Activated naive CD8-positive, alpha-beta T cell treated with anti-CD3 and anti-CD28 coated beads for 36 hours (primary cell): ENCODE measurements at regions not wholly inside any gene's neighbourhood (a gene's known extent, or its start where the extent isn't known, plus 50 kb on each side); places are given as distances from the start of the nearest gene placed in this dataset.

Experiments used
- DNase-seq: peaks from one replicate; pipeline ENCODE4 v3.0.0; 2021
- H3K27ac Mint-ChIP-seq: one replicate; pipeline ENCODE4 v1.8.0; 2022; ENCODE audit warnings: mild to moderate bottlenecking, moderate library complexity, mixed read lengths
- H3K27me3 Mint-ChIP-seq: one replicate; pipeline ENCODE4 v1.8.0; 2022; ENCODE audit warnings: mild to moderate bottlenecking, mixed read lengths
- H3K36me3 Mint-ChIP-seq: one replicate; pipeline ENCODE4 v1.8.0; 2021; ENCODE audit warnings: mild to moderate bottlenecking, mixed read lengths
- H3K4me1 Mint-ChIP-seq: one replicate; pipeline ENCODE4 v1.8.0; 2021; ENCODE audit warnings: mixed read lengths
- H3K4me3 Mint-ChIP-seq: one replicate; pipeline ENCODE4 v1.8.0; 2022; ENCODE audit warnings: mild to moderate bottlenecking, moderate library complexity, mixed read lengths
- H3K9me3 Mint-ChIP-seq: one replicate; pipeline ENCODE4 v1.8.0; 2022; ENCODE audit warnings: mixed read lengths

DNA sequence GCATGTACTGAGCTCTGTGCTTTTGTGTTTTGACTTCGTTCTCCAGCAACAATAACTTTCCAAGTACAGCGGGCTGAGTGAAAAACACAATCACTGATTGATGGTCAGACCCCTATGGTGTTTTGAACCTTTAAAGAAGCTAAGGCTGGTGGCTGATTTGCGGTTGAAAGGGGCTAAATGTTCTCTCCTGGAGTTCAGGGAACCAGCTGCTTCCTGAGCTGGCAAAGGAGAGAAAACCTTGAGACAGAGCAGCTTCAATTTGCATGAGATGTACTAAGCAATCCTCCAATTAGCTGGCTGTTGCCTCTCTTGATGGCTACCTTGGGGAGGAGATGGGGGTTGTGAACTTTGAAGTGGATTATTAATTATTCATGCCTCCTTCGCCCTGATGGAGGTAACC, 546.7 kb upstream of the SEL1L start:
- DNase-seq = no peak
- Mint-ChIP-seq H3K9me3 (peaks cover 8% of the 10 kb centered on the region), H3K4me3 (no peak overlapping the region), H3K4me1 (no peaks in the 10 kb centered on the region), H3K36me3 (no peaks in the 10 kb centered on the region), H3K27me3 (no peaks in the 10 kb centered on the region), H3K27ac (no peak overlapping the region)

DNA sequence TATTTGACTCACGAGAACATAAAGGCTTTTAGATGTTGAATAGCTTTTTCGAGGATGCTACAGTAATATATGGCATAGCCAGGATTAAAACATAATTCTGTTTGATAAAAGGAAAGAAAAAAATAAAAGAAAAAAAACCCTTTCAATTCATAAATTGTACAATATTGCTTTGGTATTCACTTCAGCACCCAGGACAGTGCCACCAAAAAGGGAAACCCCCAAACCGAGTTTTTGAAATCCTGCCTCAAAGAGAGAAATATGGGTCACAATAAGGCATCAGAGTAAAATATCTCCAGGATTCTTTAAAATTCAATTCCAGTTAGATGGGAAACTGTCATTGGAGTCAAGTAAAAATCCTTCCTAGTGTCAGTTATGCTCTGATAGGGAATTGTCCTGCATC, 551.2 kb upstream of the SEL1L start:
- H3K4me1 Mint-ChIP-seq = no peaks in the 10 kb centered on the region
- no peak for DNase-seq
- H3K27me3 Mint-ChIP-seq = no peaks in the 10 kb centered on the region
- H3K9me3 Mint-ChIP-seq = peaks cover 3% of the 10 kb centered on the region
- no peaks in the 10 kb centered on the region for H3K36me3 Mint-ChIP-seq
- H3K4me3 Mint-ChIP-seq = no peak overlapping the region
- H3K27ac Mint-ChIP-seq = no peak overlapping the region

DNA sequence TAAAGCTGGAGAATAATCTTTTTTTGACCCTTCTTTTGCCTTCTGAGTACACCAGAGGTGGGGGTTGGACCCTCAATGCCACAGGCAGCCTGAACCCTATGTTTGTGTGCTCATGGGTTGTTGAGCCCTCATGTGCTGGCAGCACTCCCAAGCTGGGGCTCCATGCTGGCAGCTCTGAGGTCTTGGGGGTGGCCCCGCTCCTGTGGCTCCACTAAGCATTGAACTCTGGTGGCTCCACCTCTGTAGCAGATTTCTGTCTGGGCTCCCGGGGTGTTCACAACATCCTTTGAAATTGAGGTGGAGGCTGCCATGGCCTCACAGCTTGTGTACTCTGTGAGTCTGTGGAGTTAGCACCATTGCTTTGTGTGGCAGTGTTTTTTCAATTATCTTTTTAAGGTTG, 557.4 kb upstream of the SEL1L start:
- DNase-seq = no peak
- Mint-ChIP-seq H3K36me3 (no peaks in the 10 kb centered on the region), H3K4me3 (no peak overlapping the region), H3K27me3 (no peaks in the 10 kb centered on the region), H3K4me1 (no peaks in the 10 kb centered on the region), H3K9me3 (peaks cover 3% of the 10 kb centered on the region), H3K27ac (no peak overlapping the region)

DNA sequence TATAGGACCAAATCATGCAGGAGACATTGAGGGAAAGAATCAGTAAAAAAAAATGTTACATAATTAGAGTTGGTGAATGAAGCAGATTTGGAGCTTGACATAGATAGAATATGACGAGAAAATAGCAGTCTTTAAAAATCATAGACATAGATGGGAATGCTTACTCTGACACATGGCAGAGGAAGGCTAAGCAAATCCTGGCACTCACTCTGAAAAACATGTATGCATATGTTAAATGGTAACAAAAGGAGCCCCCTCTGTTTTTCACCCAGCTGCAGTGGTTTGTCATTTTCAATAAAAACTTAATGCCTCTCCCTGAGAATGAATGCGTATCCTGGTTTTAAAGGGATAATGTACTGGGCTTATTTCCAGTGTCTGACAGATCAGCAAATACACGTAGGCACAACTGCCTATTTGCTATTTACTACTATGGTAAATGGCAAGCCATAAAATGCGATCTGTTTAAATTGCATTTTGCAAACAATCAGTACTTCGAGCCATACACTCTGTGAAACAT, 561.2 kb upstream of the SEL1L start:
- H3K4me1 Mint-ChIP-seq = no peaks in the 10 kb centered on the region
- H3K9me3 Mint-ChIP-seq = peaks cover 2% of the 10 kb centered on the region
- no peaks in the 10 kb centered on the region for H3K27me3 Mint-ChIP-seq
- no peak overlapping the region for H3K27ac Mint-ChIP-seq
- no peak for DNase-seq
- H3K4me3 Mint-ChIP-seq = no peak overlapping the region
- H3K36me3 Mint-ChIP-seq = no peaks in the 10 kb centered on the region

DNA sequence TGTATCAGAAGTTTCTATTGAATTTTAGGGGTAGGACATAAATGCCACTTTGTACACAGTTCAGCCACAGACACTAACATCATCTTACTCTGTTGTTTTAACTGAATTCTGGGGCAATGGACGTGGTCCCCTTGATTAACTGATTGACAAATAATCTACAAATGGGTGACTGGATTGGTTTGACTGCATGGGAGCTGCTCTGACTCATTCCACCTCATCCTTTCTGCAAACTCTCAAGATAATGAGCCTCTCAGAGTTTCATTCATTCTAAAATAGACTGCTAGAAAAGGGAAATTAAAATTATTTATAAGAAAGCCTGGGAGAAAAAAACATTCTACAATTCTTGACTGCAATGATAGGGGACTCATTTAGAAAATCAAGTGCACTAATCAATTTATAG, 570.4 kb upstream of the SEL1L start:
- H3K27ac Mint-ChIP-seq = no peak overlapping the region
- no peaks in the 10 kb centered on the region for H3K27me3 Mint-ChIP-seq
- no peaks in the 10 kb centered on the region for H3K36me3 Mint-ChIP-seq
- DNase-seq = no peak
- H3K4me3 Mint-ChIP-seq = no peak overlapping the region
- H3K9me3 Mint-ChIP-seq = peaks cover 6% of the 10 kb centered on the region
- H3K4me1 Mint-ChIP-seq = no peaks in the 10 kb centered on the region

DNA sequence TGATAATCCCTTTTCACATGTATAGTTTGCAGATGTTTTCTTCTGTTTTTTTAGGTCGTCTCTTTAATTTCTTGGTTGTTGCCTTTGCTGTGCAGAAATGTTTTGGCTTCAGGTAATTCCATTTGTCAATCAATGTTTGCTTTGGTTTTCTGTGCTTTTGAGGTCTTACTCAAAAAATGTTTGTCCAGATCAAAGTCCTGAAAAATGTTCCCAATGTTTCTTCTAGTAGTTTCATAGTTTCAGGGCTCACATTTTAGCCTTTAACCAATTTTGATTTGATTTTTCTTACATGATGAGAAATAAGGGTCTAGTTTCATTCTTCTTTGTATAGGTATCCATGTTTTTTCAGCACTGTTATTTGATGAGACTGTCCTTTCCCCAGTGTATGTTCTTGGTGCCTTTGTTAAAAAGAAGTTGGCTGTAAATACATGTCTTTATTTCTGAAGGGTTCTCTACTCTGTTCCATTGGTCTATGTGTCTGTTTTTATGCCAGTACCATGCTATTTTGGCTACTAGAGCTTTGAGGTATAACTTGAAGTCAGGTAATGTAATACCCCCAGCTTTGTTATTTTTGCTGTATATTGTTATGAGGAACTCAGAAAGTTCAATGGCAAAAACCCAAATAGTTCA, 578.7 kb upstream of the SEL1L start:
- DNase-seq = no peak
- H3K27ac Mint-ChIP-seq = no peak overlapping the region
- H3K36me3 Mint-ChIP-seq = no peaks in the 10 kb centered on the region
- no peak overlapping the region for H3K4me3 Mint-ChIP-seq
- H3K27me3 Mint-ChIP-seq = no peaks in the 10 kb centered on the region
- no peaks in the 10 kb centered on the region for H3K4me1 Mint-ChIP-seq
- peaks cover 3% of the 10 kb centered on the region for H3K9me3 Mint-ChIP-seq

DNA sequence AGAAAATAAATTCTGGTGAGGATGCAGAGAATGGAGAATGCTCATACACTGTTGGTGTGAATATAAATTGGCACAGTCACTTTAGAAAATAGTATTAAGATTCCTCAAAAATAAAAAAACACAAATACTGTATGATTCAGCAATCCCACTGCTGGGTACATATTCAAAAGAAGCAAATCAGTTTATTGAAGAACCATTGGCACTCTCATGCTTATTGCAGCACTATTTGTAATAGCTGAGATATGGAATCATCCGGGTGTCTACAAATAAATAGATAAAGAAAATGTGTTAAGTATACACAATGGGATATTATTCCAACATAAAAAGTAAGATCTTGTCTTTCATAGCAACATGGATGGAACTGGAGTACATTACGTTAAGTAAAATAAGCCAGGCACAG, 579.4 kb upstream of the SEL1L start:
- Mint-ChIP-seq H3K36me3 (no peaks in the 10 kb centered on the region), H3K4me1 (no peaks in the 10 kb centered on the region), H3K27me3 (no peaks in the 10 kb centered on the region), H3K4me3 (no peak overlapping the region), H3K27ac (no peak overlapping the region), H3K9me3 (peaks cover 3% of the 10 kb centered on the region)
- no peak for DNase-seq

DNA sequence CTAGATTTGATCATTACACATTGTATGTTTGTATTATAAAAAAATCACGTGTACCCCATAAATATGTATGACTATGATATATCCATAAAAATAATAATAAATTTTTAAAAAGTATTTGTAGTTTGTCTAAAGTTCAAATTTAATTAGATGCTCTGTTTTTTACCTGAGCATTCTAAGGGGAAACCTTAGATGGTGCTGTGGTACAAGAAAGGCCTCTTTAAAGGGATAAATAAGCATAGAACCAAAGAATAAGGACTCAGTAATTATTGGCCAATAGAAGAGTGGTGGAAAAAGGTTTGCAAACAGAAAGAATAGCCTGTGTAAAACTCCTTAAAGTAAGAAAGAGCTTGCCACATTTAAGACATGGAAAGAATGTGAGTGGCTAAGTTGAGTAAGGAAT, 580.1 kb upstream of the SEL1L start:
- Mint-ChIP-seq H3K9me3 (peaks cover 3% of the 10 kb centered on the region), H3K4me3 (no peak overlapping the region), H3K4me1 (no peaks in the 10 kb centered on the region), H3K27me3 (no peaks in the 10 kb centered on the region), H3K36me3 (no peaks in the 10 kb centered on the region), H3K27ac (no peak overlapping the region)
- DNase-seq = no peak

DNA sequence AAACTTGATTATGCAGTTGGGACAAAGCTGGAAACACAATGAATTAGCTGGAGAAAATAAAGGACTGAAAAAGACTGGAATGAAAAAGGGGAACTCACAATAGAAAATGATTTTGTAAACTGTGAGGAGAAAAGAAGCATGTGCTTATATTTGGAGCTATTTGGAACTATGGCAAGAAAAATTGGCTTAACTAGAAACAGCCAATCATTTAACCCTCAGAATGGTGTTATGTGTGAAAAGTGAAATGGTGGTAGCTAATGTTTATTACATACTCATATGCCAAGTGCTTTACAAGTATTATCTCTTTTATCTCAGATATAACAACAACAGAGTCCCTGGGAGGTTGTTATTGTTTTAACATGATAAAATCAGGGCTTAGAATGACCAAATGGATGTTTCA, 583.1 kb upstream of the SEL1L start:
- H3K4me3 Mint-ChIP-seq = no peak overlapping the region
- no peaks in the 10 kb centered on the region for H3K27me3 Mint-ChIP-seq
- H3K9me3 Mint-ChIP-seq = peaks cover 2% of the 10 kb centered on the region
- H3K27ac Mint-ChIP-seq = no peak overlapping the region
- H3K4me1 Mint-ChIP-seq = no peaks in the 10 kb centered on the region
- no peaks in the 10 kb centered on the region for H3K36me3 Mint-ChIP-seq
- DNase-seq = no peak

DNA sequence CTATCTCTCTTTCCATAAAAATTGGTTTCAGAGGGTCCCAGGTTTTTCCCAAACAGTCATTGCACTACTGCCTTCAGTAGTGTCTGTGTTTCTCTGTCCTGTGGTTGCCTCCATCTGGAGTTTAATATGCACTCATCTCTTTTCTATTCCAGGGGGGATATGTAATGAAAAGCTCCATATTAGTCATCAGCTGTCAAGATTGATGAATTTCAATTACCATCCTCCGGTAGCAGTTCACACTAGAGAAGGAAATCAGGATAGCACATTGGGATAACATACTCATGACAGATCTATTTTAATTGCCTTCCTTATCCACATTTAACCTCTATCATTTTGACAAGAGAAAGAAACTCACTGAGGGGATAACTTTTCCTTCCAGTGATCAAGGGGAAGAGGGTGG, 589.0 kb upstream of the SEL1L start:
- Mint-ChIP-seq H3K4me1 (no peaks in the 10 kb centered on the region), H3K27ac (no peak overlapping the region), H3K36me3 (no peaks in the 10 kb centered on the region), H3K27me3 (no peaks in the 10 kb centered on the region), H3K4me3 (no peak overlapping the region), H3K9me3 (no peaks in the 10 kb centered on the region)
- no peak for DNase-seq

DNA sequence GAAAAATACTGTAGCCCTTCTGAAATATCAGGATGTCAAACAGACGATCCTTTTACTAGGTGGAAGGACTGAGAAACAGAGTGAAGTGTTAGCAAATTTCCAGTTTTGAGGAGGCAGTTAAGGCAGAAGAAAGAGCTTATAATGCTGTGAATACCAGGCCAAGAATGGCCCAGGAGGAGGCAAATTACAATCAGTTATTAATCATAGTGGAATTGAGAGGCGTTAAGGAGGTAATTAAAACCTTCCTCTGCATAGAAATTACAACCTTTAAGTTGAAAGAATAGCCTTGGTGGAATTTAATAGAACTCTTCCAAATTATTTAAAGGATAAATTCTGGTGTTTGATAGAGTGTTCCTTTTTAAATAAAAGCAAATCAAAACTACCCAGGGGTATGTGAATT, 590.9 kb upstream of the SEL1L start:
- no peak for DNase-seq
- H3K4me3 Mint-ChIP-seq = no peak overlapping the region
- no peak overlapping the region for H3K27ac Mint-ChIP-seq
- H3K27me3 Mint-ChIP-seq = no peaks in the 10 kb centered on the region
- H3K9me3 Mint-ChIP-seq = peaks cover 1% of the 10 kb centered on the region
- H3K36me3 Mint-ChIP-seq = no peaks in the 10 kb centered on the region
- no peaks in the 10 kb centered on the region for H3K4me1 Mint-ChIP-seq

DNA sequence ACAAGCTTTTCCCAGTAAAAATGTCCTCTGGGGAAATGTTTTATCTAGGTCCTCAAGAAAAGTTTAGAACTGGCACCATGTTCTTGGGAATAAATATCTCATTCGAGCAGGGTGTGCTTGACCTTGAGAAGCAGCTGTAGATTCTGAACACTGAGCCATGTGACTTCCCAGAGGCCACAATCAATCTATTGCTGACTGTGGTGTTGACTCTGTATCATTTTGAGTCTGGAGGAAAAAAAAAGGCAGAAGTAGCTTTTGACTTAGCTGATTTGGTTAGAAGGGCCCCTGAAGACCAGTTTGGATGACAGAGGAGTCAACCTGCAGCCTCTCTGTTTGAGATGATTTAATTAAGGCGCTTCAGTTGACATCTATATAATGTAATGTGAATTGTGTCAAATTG, 592.4 kb upstream of the SEL1L start:
- no peak overlapping the region for H3K4me3 Mint-ChIP-seq
- H3K27ac Mint-ChIP-seq = no peak overlapping the region
- peaks cover 1% of the 10 kb centered on the region for H3K9me3 Mint-ChIP-seq
- DNase-seq = no peak
- no peaks in the 10 kb centered on the region for H3K36me3 Mint-ChIP-seq
- H3K4me1 Mint-ChIP-seq = no peaks in the 10 kb centered on the region
- no peaks in the 10 kb centered on the region for H3K27me3 Mint-ChIP-seq

DNA sequence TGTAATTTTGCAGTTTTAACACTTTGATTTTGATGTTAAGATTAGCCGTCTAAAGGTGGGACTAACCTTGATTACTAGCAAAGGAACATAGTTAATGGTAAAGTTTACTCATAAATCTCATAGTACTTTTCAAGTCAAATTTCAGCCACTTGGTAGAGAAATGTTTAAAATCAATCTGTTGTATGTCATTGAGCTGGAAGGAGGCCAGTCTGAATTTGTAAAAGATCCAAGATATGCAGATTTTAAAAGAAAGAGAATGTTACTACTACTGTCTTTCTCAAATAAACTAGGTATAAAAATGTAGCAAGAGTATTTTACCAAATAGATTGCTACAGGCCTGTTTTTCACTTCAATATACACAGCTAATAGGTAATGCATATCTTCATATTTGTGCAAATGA, 600.8 kb upstream of the SEL1L start:
- DNase-seq = no peak
- no peak overlapping the region for H3K4me3 Mint-ChIP-seq
- no peaks in the 10 kb centered on the region for H3K9me3 Mint-ChIP-seq
- H3K4me1 Mint-ChIP-seq = no peaks in the 10 kb centered on the region
- H3K27ac Mint-ChIP-seq = no peak overlapping the region
- no peaks in the 10 kb centered on the region for H3K36me3 Mint-ChIP-seq
- H3K27me3 Mint-ChIP-seq = no peaks in the 10 kb centered on the region

DNA sequence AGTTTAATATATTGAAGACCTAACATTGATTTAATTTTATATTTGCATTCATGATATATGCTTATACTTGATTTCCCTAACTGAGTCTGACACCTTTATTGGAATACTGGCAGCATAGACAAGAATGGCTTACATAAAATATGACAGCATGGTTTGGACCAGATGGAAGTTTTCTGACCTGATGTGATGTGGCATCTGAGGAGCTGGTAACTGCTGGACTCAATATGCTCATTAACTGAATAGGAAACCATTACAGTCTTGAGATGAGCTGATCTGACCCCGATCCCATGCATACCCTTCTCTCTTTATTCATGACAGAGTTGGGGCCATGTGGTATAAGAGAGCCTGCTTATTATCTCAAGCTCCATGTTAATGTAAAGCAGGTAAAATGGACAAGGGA, 604.8 kb upstream of the SEL1L start:
- DNase-seq = no peak
- no peak overlapping the region for H3K27ac Mint-ChIP-seq
- no peaks in the 10 kb centered on the region for H3K4me1 Mint-ChIP-seq
- H3K36me3 Mint-ChIP-seq = no peaks in the 10 kb centered on the region
- no peak overlapping the region for H3K4me3 Mint-ChIP-seq
- peaks cover 11% of the 10 kb centered on the region for H3K9me3 Mint-ChIP-seq
- H3K27me3 Mint-ChIP-seq = no peaks in the 10 kb centered on the region

DNA sequence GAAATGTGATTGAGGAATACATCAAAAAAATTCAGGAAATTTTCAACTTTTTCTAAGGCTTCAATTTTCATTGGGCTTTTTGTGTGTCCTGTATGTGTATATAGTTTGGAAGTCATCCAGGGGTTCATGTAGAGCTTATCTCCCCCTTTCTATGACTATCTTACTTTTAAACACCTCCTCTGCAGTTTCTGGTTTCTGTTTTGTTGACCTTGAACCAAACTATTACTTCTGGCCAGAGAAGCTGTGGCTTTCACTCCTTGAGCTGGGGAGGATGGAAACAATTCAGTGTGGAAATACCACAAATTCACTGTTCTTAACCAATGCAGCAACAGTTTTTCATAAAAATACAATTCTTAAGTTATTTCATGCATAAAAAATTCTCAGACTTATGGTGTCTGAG, 613.2 kb upstream of the SEL1L start:
- H3K27ac Mint-ChIP-seq = no peak overlapping the region
- H3K36me3 Mint-ChIP-seq = no peaks in the 10 kb centered on the region
- no peaks in the 10 kb centered on the region for H3K27me3 Mint-ChIP-seq
- H3K4me1 Mint-ChIP-seq = no peaks in the 10 kb centered on the region
- DNase-seq = no peak
- no peak overlapping the region for H3K4me3 Mint-ChIP-seq
- H3K9me3 Mint-ChIP-seq = peaks cover 2% of the 10 kb centered on the region

DNA sequence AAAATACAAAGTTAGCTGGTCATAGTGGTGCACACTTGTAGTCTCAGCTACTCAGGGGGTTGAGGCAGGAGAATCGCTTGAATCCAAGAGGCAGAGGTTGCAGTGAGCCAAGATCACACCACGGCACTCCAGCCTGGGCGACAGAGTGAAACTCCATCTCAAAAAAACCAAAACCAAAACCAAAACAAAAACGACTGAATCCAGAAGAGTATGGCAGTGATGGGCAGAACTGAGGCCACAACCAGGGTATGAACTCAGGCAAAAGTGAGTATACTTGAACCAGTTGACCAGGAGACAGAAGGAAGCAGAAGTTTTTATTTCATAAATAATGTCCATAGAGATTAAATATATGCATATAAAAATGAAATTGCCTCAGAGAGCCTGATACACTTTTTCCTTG, 620.0 kb upstream of the SEL1L start:
- Mint-ChIP-seq H3K27me3 (no peaks in the 10 kb centered on the region), H3K4me1 (no peaks in the 10 kb centered on the region), H3K27ac (no peak overlapping the region), H3K9me3 (peaks cover 5% of the 10 kb centered on the region), H3K4me3 (no peak overlapping the region), H3K36me3 (no peaks in the 10 kb centered on the region)
- no peak for DNase-seq

DNA sequence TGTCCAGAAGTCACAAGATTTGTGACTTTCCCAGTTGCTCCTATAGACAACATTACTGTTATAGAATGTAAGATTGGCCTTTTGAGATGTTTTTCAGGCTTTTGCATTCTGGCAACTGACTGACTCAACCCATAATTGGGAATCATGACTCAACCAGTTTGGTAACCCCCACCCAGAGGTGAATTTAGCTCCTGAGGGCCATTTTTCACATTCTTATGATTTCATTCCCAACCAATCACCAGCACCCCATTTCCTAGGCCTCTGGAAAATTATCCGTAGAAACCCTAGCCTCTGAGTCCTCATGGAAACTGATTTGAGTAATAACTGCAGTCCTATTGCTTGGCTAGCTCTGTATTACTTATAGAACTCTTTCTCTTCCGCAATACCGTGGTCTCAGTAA, 626.0 kb upstream of the SEL1L start:
- Mint-ChIP-seq H3K36me3 (no peaks in the 10 kb centered on the region), H3K9me3 (peaks cover 3% of the 10 kb centered on the region), H3K4me1 (no peaks in the 10 kb centered on the region), H3K27ac (no peak overlapping the region), H3K27me3 (no peaks in the 10 kb centered on the region), H3K4me3 (no peak overlapping the region)
- no peak for DNase-seq
